Nephron progenitor cell (in vitro differentiated cells): ENCODE measurements at regions not wholly inside any gene's neighbourhood (a gene's known extent, or its start where the extent isn't known, plus 50 kb on each side); places are given as distances from the start of the nearest gene placed in this dataset.

Source experiments
- DNase-seq: peaks from one replicate; pipeline ENCODE4 v3.0.0; 2021
- H3K27ac Mint-ChIP-seq: 2 replicates; pipeline ENCODE4 v1.8.0; 2021; ENCODE audit warnings: mild to moderate bottlenecking, moderate library complexity, mixed read lengths
- H3K27me3 Mint-ChIP-seq: 2 replicates; pipeline ENCODE4 v1.8.0; 2021; ENCODE audit warnings: mild to moderate bottlenecking, low read depth, mixed read lengths; ENCODE audit not compliant: poor library complexity
- H3K36me3 Mint-ChIP-seq: 2 replicates; pipeline ENCODE4 v1.8.0; 2021; ENCODE audit warnings: low read depth, mixed read lengths
- H3K4me1 Mint-ChIP-seq: 2 replicates; pipeline ENCODE4 v1.8.0; 2021; ENCODE audit warnings: mixed read lengths
- H3K4me3 Mint-ChIP-seq: 2 replicates; pipeline ENCODE4 v1.8.0; 2021; ENCODE audit warnings: mild to moderate bottlenecking, moderate library complexity, mixed read lengths
- H3K9me3 Mint-ChIP-seq: 2 replicates; pipeline ENCODE4 v1.8.0; 2021; ENCODE audit warnings: mild to moderate bottlenecking, moderate library complexity, mixed read lengths
- TF ChIP-seq, protein P1 (sequence below): fragments of 200-600 bp; sonication (generic); IDR thresholded peaks from 2 replicates; pipeline ENCODE4 v1.5.0; 2021; ENCODE audit warnings: antibody characterized with exemption

DNA sequence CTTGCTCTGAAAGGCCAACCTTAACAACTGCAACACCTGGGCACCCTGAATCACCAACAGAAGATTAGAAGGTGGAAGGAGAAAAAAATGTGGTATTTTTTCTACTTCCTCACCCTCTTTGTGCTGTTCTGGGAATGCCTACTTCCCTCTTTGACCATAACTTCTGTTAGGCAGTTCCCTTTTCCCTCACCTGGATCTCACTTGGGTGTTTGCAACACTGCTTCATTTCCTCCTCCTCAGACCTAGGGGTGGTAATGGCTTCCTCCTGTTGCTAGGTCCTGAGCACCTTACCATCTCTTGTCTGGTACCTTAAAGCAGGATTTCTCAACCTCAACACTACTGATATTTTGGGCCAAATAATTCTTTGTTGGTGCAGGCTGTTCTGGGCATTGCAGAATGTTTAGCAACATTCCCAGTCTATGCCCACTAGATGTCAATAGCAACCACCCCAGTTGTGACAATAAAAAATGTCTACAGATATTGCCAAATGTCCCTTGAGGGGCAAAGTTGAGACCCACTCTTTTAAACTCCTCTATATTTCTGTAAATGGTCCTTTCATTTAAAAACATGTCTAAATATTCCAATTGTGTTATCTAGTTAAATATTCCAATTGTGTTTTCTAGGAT, 300.0 kb upstream of the VLDLR start:
- no peak for DNase-seq
- TF ChIP-seq, protein P1, sequence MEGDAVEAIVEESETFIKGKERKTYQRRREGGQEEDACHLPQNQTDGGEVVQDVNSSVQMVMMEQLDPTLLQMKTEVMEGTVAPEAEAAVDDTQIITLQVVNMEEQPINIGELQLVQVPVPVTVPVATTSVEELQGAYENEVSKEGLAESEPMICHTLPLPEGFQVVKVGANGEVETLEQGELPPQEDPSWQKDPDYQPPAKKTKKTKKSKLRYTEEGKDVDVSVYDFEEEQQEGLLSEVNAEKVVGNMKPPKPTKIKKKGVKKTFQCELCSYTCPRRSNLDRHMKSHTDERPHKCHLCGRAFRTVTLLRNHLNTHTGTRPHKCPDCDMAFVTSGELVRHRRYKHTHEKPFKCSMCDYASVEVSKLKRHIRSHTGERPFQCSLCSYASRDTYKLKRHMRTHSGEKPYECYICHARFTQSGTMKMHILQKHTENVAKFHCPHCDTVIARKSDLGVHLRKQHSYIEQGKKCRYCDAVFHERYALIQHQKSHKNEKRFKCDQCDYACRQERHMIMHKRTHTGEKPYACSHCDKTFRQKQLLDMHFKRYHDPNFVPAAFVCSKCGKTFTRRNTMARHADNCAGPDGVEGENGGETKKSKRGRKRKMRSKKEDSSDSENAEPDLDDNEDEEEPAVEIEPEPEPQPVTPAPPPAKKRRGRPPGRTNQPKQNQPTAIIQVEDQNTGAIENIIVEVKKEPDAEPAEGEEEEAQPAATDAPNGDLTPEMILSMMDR: no peak
- H3K9me3 Mint-ChIP-seq: peaks cover 26% of the 10 kb centered on the region
- H3K27ac Mint-ChIP-seq: no peak overlapping the region
- no peak overlapping the region for H3K4me3 Mint-ChIP-seq
- H3K27me3 Mint-ChIP-seq: peaks cover 8% of the 10 kb centered on the region
- peaks cover 5% of the 10 kb centered on the region for H3K4me1 Mint-ChIP-seq
- H3K36me3 Mint-ChIP-seq: no peaks in the 10 kb centered on the region

DNA sequence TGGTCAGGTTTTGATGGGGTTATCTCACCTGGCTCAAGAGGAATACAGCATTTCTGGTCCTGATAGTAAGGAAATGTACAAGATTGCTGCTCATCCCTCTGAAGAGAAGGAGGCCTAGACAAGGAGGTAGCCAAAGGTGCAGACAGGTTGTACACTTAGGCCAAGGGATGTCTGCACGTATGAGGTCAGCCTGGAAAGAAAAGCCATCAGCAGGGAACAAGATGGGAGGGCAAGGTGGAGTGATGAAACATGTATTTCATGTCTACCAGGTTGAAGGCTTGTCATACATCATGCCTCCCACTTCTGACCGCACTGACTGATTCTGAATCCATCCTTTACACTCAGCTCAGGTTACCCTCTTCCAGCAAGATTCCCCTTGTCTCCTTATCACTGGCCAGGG, 296.8 kb upstream of the VLDLR start:
- peaks cover 19% of the 10 kb centered on the region for H3K9me3 Mint-ChIP-seq
- DNase-seq: no peak
- H3K36me3 Mint-ChIP-seq: no peaks in the 10 kb centered on the region
- H3K27me3 Mint-ChIP-seq: peaks cover 3% of the 10 kb centered on the region
- TF ChIP-seq, protein P1: no peak
- no peak overlapping the region for H3K4me3 Mint-ChIP-seq
- H3K4me1 Mint-ChIP-seq: peaks cover 5% of the 10 kb centered on the region
- no peak overlapping the region for H3K27ac Mint-ChIP-seq

DNA sequence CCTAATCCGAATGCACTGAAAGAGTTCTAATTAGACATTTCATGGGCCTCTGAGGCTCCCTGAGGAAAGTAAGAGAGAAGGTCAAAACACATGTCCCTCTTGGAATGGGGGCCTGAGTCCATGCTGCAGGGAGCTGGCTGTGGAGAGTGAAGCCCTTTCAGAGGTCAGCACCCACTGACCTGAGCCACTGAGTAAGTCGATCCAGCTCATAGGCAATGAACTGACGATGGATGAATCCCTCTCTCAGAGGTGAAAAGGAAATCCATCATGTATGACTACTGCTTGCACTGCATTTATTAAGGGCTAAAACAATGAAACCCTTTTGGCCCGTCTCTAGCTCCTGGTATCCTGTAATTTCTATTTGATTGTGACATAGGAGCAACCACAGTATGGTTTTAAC, 288.9 kb upstream of the VLDLR start:
- peak overlapping the region; percentile 90 for H3K27ac Mint-ChIP-seq
- peaks cover 6% of the 10 kb centered on the region for H3K9me3 Mint-ChIP-seq
- TF ChIP-seq, protein P1: no peak
- H3K4me1 Mint-ChIP-seq: peaks cover 42% of the 10 kb centered on the region
- no peaks in the 10 kb centered on the region for H3K27me3 Mint-ChIP-seq
- H3K4me3 Mint-ChIP-seq: no peak overlapping the region
- H3K36me3 Mint-ChIP-seq: peaks cover 5% of the 10 kb centered on the region
- peak; percentile 14 for DNase-seq

DNA sequence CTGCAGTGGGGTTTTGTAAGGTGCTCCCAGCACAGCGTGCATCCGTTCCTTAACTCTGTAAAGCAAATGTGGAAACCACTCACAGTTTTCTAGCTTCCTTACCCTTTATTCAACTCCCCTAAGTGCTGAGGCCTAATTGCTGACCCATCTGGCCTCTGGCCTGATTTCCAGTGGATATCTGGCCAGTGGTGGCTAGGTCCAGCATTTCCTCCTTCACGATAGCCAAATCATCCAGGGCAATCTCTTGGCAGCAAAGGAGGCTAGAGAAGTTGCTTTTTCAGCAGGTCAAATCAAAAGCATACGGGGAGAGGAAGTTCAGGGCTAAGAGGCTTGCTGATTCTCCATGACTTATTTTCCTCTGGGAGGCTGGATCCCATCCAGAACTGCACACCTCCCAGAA, 286.3 kb upstream of the VLDLR start:
- no peak overlapping the region for H3K4me3 Mint-ChIP-seq
- DNase-seq: no peak
- H3K9me3 Mint-ChIP-seq: peaks cover 6% of the 10 kb centered on the region
- H3K27me3 Mint-ChIP-seq: no peaks in the 10 kb centered on the region
- no peak overlapping the region for H3K27ac Mint-ChIP-seq
- peaks cover 5% of the 10 kb centered on the region for H3K36me3 Mint-ChIP-seq
- TF ChIP-seq, protein P1: no peak
- peaks cover 47% of the 10 kb centered on the region for H3K4me1 Mint-ChIP-seq

DNA sequence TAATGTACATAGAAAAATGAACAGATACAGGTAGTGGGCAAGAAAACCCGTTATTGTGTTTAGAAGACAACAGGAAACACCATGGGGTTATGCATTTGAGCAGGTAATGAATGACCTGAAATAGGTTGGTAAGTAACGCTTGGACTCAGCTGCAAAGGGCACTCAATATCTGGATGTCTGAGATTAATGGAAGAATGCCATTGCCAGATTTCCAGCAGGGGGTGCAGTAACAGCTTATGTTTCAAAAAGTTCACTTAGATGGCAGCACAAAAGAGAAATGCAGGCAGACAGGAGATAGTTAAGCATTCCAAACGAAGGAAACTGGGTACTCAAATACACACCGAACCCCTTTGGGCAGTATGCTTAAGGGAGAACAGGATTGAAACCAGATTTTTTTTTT, 285.5 kb upstream of the VLDLR start:
- Mint-ChIP-seq H3K27ac (no peak overlapping the region), H3K27me3 (no peaks in the 10 kb centered on the region), H3K4me1 (peaks cover 47% of the 10 kb centered on the region), H3K36me3 (no peaks in the 10 kb centered on the region), H3K9me3 (peaks cover 1% of the 10 kb centered on the region), H3K4me3 (no peak overlapping the region)
- TF ChIP-seq, protein P1: no peak
- DNase-seq: no peak

DNA sequence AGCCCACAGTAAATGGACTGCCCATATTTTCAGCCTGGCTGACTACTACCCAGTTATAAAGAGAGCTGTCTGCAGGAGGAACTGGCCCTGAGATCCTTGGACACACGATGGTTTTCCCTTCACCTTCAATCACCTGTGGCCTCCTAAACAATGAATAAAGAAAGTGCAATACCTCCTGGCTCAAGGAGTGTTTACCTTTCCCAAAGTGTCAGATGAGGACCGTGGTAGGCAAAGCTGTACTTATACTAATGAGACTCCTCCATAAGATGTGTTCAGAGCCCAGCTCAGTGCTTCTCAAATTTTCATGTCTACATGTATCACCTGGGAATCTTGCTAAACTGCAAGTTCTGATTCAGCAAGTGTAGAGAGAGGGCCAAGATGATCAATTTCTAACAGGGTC, 284.5 kb upstream of the VLDLR start:
- DNase-seq: no peak
- Mint-ChIP-seq H3K9me3 (no peaks in the 10 kb centered on the region), H3K36me3 (no peaks in the 10 kb centered on the region), H3K4me3 (no peak overlapping the region), H3K4me1 (peaks cover 45% of the 10 kb centered on the region), H3K27ac (no peak overlapping the region), H3K27me3 (no peaks in the 10 kb centered on the region)
- TF ChIP-seq, protein P1: no peak
